ENCODE measurements at regions not wholly inside any gene's neighbourhood (a gene's known extent, or its start where the extent isn't known, plus 50 kb on each side); places are given as distances from the start of the nearest gene placed in this dataset.

DNA sequence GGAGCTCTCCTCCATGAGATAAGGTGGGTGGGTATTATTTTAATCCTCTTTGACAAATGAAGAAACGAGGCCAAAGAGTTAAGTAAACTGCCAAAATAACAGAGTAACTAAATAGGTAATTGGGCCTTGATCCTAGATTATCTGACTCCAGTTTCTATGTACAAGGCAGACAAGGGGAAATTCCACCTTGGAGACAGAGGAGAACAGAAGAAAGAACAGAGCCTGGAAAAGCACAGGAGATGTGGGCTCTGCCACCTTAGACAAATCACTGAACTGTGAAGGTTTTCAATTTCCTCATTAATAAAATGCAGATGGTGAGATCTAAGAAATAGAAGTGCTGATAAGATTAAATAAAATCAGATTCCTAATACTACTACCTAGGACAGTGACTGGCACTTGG is 310.2 kb upstream of the TLE3 start:
- H3F3A ChIP-seq (ENCODE audit: control insufficient read depth, insufficient read depth), result no peaks in the 10 kb centered on the region
- H3K79me2 ChIP-seq (ENCODE audit: control insufficient read depth, low read length), result no peaks in the 10 kb centered on the region
- H3K27ac ChIP-seq (ENCODE audit: low read depth, low read length), result no peak overlapping the region
- no peaks in the 10 kb centered on the region for H3K36me3 ChIP-seq (ENCODE audit: control insufficient read depth, low read length)
- H3K4me2 ChIP-seq (ENCODE audit: low read length), result no peak overlapping the region
- no peaks in the 10 kb centered on the region for H3K4me1 ChIP-seq (ENCODE audit: control insufficient read depth, low read length)
- no peak overlapping the region for H3K4me3 ChIP-seq (ENCODE audit: low read length)
- no peaks in the 10 kb centered on the region for H3K9me2 ChIP-seq (replicated peaks; ENCODE audit: control insufficient read depth, low read length)
- TF ChIP-seq, protein P1, sequence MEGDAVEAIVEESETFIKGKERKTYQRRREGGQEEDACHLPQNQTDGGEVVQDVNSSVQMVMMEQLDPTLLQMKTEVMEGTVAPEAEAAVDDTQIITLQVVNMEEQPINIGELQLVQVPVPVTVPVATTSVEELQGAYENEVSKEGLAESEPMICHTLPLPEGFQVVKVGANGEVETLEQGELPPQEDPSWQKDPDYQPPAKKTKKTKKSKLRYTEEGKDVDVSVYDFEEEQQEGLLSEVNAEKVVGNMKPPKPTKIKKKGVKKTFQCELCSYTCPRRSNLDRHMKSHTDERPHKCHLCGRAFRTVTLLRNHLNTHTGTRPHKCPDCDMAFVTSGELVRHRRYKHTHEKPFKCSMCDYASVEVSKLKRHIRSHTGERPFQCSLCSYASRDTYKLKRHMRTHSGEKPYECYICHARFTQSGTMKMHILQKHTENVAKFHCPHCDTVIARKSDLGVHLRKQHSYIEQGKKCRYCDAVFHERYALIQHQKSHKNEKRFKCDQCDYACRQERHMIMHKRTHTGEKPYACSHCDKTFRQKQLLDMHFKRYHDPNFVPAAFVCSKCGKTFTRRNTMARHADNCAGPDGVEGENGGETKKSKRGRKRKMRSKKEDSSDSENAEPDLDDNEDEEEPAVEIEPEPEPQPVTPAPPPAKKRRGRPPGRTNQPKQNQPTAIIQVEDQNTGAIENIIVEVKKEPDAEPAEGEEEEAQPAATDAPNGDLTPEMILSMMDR (IDR thresholded peaks at IDR 0.05; ENCODE audit: low read depth, low read length, poor library complexity, severe bottlenecking), result no peak
- no peak for TF ChIP-seq EZH2phosphoT487 (IDR thresholded peaks at IDR 0.05; ENCODE audit: borderline replicate concordance, low read length)
- H3K27me3 ChIP-seq (ENCODE audit: control insufficient read depth, low read length), result peaks cover 24% of the 10 kb centered on the region
- no peaks in the 10 kb centered on the region for H3K9me3 ChIP-seq (ENCODE audit: control insufficient read depth, insufficient read depth, low read length)
- no peaks in the 10 kb centered on the region for H4K20me1 ChIP-seq (ENCODE audit: control insufficient read depth, insufficient read depth, low read depth, low read length)

DNA sequence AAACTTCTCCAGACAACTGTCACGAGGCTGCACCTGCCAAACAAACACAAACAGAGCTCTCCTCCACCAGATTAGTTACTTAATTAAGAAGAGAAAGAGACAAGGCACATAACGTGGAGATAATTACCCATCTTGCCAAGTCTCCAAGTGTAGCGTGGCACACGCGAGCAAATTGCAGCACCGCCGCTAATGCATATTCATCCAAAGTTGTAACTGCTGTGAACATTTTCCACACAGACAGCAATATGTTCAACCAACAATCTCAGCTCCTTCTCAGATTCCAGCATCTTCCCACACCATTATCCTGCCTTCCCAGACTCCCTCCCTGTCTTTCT is 309.6 kb upstream of the TLE3 start:
- TF ChIP-seq, protein P1 (IDR thresholded peaks at IDR 0.05; ENCODE audit: low read depth, low read length, poor library complexity, severe bottlenecking), result no peak
- TF ChIP-seq EZH2phosphoT487 (IDR thresholded peaks at IDR 0.05; ENCODE audit: borderline replicate concordance, low read length), result no peak
- H4K20me1 ChIP-seq (ENCODE audit: control insufficient read depth, insufficient read depth, low read depth, low read length), result no peaks in the 10 kb centered on the region
- no peak overlapping the region for H3K4me2 ChIP-seq (ENCODE audit: low read length)
- H3K79me2 ChIP-seq (ENCODE audit: control insufficient read depth, low read length), result no peaks in the 10 kb centered on the region
- no peak overlapping the region for H3K27ac ChIP-seq (ENCODE audit: low read depth, low read length)
- peaks cover 30% of the 10 kb centered on the region for H3K27me3 ChIP-seq (ENCODE audit: control insufficient read depth, low read length)
- no peaks in the 10 kb centered on the region for H3K9me3 ChIP-seq (ENCODE audit: control insufficient read depth, insufficient read depth, low read length)
- no peaks in the 10 kb centered on the region for H3K4me1 ChIP-seq (ENCODE audit: control insufficient read depth, low read length)
- no peaks in the 10 kb centered on the region for H3K36me3 ChIP-seq (ENCODE audit: control insufficient read depth, low read length)
- no peaks in the 10 kb centered on the region for H3K9me2 ChIP-seq (replicated peaks; ENCODE audit: control insufficient read depth, low read length)
- H3F3A ChIP-seq (ENCODE audit: control insufficient read depth, insufficient read depth), result no peaks in the 10 kb centered on the region
- H3K4me3 ChIP-seq (ENCODE audit: low read length), result no peak overlapping the region

DNA sequence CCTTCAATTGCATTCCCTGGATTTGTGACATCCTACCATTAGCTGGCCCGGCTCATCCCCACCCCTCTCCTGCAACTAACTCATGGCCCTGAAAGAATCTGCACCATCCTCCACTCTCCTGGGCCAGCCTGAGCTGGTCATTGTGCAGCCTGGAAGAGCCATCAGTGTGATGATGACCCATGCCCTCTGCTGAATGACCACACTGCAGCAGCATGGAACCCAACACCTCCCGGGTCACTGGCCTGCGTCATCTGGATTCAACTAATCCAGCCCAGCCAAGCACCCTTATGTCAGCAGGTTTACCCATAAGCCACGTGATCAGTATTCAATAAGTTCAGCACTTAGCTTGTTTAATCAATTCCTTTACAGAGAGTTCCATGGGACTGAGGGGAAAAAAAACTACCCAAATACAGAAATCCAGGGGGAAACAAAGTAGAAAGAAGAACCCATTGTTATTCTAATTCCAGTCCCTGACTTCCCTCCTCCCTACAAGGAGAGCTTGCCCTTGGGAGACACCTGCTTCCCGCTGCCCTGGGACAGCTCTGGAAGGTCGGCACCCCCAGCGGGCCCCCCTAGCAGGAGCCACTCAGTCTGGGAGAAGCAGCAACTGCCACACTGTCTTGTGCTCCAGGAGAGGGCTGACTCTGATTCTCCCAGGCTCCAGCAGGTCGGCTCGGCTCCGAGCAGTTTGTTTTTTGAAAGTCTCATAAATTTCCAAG is 309.1 kb upstream of the TLE3 start:
- Histone ChIP-seq H3F3A (ENCODE audit: control insufficient read depth, insufficient read depth) (no peaks in the 10 kb centered on the region), H3K36me3 (ENCODE audit: control insufficient read depth, low read length) (no peaks in the 10 kb centered on the region), H3K79me2 (ENCODE audit: control insufficient read depth, low read length) (no peaks in the 10 kb centered on the region), H3K9me3 (ENCODE audit: control insufficient read depth, insufficient read depth, low read length) (no peaks in the 10 kb centered on the region; the same call in 1 of the 2 replicates), H3K4me1 (ENCODE audit: control insufficient read depth, low read length) (no peaks in the 10 kb centered on the region), H3K27ac (ENCODE audit: low read depth, low read length) (no peak overlapping the region), H3K4me2 (ENCODE audit: low read length) (no peak overlapping the region), H3K9me2 (replicated peaks; ENCODE audit: control insufficient read depth, low read length) (no peaks in the 10 kb centered on the region), H3K27me3 (ENCODE audit: control insufficient read depth, low read length) (peaks cover 36% of the 10 kb centered on the region), H4K20me1 (ENCODE audit: control insufficient read depth, insufficient read depth, low read depth, low read length) (no peaks in the 10 kb centered on the region), H3K4me3 (ENCODE audit: low read length) (no peak overlapping the region)
- TF ChIP-seq, protein P1 (IDR thresholded peaks at IDR 0.05; ENCODE audit: low read depth, low read length, poor library complexity, severe bottlenecking), result no peak
- TF ChIP-seq EZH2phosphoT487 (IDR thresholded peaks at IDR 0.05; ENCODE audit: borderline replicate concordance, low read length), result no peak
